ENCODE measurements at regions not wholly inside any gene's neighbourhood (a gene's known extent, or its start where the extent isn't known, plus 50 kb on each side); places are given as distances from the start of the nearest gene placed in this dataset.

- TF ChIP-seq NR1H2 (CRISPR knock-in tag; IDR thresholded peaks at IDR 0.05) (no peak), MGA (IDR thresholded peaks at IDR 0.05) (no peak), TSC22D4 (tag; IDR thresholded peaks at IDR 0.05) (no peak), KLF6 (CRISPR knock-in tag; IDR thresholded peaks at IDR 0.05; ENCODE audit: borderline replicate concordance) (no peak), PRMT5 (CRISPR knock-in tag; IDR thresholded peaks at IDR 0.05) (no peak), ADNP (tag; IDR thresholded peaks at IDR 0.05) (no peak)
These were observed 101.7 kb upstream of the PRR16 start (continued) for GRCh38 chr5:120362426-120362825.

Measured in K562 (cell line).